GM10248 (cell line): ENCODE measurements at regions not wholly inside any gene's neighbourhood (a gene's known extent, or its start where the extent isn't known, plus 50 kb on each side); places are given as distances from the start of the nearest gene placed in this dataset.

Source experiments
- CTCF ChIA-PET: fragments of 300-600 bp; sonication (Branson Sonifier 250); formaldehyde crosslinking; extraction: SDS; loops from one replicate; lab custom pipeline; 2021; ENCODE audit warnings: antibody characterized with exemption; lab: Yijun Ruan, JAX
- POLR2A ChIA-PET: fragments of 350-650 bp; sonication (Branson Sonifier 250); formaldehyde crosslinking; extraction: SDS; loops from one replicate; lab custom pipeline; 2020; ENCODE audit warnings: antibody characterized with exemption; lab: Yijun Ruan, JAX
- DNase-seq: peaks from one replicate; pipeline ENCODE4 v3.0.0; 2012; ENCODE audit errors: extremely low spot score
- CTCF ChIP-seq: IDR thresholded peaks from 2 replicates; pipeline ENCODE4 v1.5.1; 2012; ENCODE audit warnings: mild to moderate bottlenecking, low read depth; ENCODE audit errors: extremely low read depth, missing control alignments, control extremely low read depth

- POLR2A ChIA-PET = no interaction called here
- DNase-seq = no peak
- no peak for TF ChIP-seq CTCF
- CTCF ChIA-PET = no interaction called here
Measured at GRCh38 chr22:48451891-48452290, 1375.8 kb downstream of the BRD1 start.

GRCh38 chr22:48450188-48450825, 1377.4 kb downstream of the BRD1 start:
- no peak for TF ChIP-seq CTCF
- DNase-seq = no peak
- ChIA-PET POLR2A (no interaction called here), CTCF (no interaction called here)

GRCh38 chr22:48449466-48450187, 1378.0 kb downstream of the BRD1 start:
- POLR2A ChIA-PET = no interaction called here
- no peak for DNase-seq
- CTCF ChIA-PET = no interaction called here
- no peak for TF ChIP-seq CTCF

GRCh38 chr22:48448821-48449220, 1378.9 kb downstream of the BRD1 start:
- CTCF ChIA-PET = no interaction called here
- POLR2A ChIA-PET = no interaction called here
- DNase-seq = no peak
- TF ChIP-seq CTCF = no peak

- no peak for TF ChIP-seq CTCF
- ChIA-PET CTCF (no interaction called here), POLR2A (no interaction called here)
- DNase-seq = no peak
Measured at GRCh38 chr22:48445113-48445827, 1382.4 kb downstream of the BRD1 start.

- ChIA-PET CTCF (no interaction called here), POLR2A (no interaction called here)
- DNase-seq = peak; percentile 43
- TF ChIP-seq CTCF = no peak
Measured at GRCh38 chr22:48444320-48445112, 1383.2 kb downstream of the BRD1 start.
